RWPE2 (cell line): ENCODE measurements at regions not wholly inside any gene's neighbourhood (a gene's known extent, or its start where the extent isn't known, plus 50 kb on each side); places are given as distances from the start of the nearest gene placed in this dataset.

Source experiments
- ATAC-seq: fragments of 200-7000 bp; cut with Tn5 transposase; 3 replicates; pipeline ENCODE4 v1.9.1; 2021; ENCODE audit warnings: low read depth
- DNase-seq: peaks from one replicate; pipeline ENCODE4 v3.0.0-alpha.2; 2020; ENCODE audit warnings: low spot score
- H3K27ac ChIP-seq: fragments of 450-650 bp; 2 replicates; pipeline ENCODE4 v1.5.1; 2017; ENCODE audit warnings: mild to moderate bottlenecking; ENCODE audit not compliant: poor library complexity, severe bottlenecking
- H3K27me3 ChIP-seq: fragments of 250-450 bp; sonication (Bioruptor Pico); 2 replicates; pipeline ENCODE4 v1.5.1; 2021; ENCODE audit warnings: mild to moderate bottlenecking, moderate library complexity; ENCODE audit not compliant: insufficient read depth, poor library complexity, severe bottlenecking
- H3K36me3 ChIP-seq: fragments of 250-450 bp; sonication (Bioruptor Pico); 2 replicates; pipeline ENCODE4 v1.5.1; 2020; ENCODE audit warnings: low read depth, mild to moderate bottlenecking, moderate library complexity
- H3K4me1 ChIP-seq: fragments of 250-450 bp; sonication (Bioruptor Pico); 2 replicates; pipeline ENCODE4 v1.5.1; 2021; ENCODE audit warnings: mild to moderate bottlenecking, moderate library complexity; ENCODE audit not compliant: insufficient read depth, poor library complexity, severe bottlenecking
- H3K4me3 ChIP-seq: fragments of 250-450 bp; sonication (Bioruptor Pico); 2 replicates; pipeline ENCODE4 v1.5.1; 2021; ENCODE audit warnings: mild to moderate bottlenecking, moderate library complexity; ENCODE audit not compliant: severe bottlenecking
- H3K9me3 ChIP-seq: fragments of 250-450 bp; sonication (Bioruptor Pico); 2 replicates; pipeline ENCODE4 v1.5.1; 2021; ENCODE audit warnings: mild to moderate bottlenecking, moderate library complexity; ENCODE audit not compliant: severe bottlenecking
- CTCF ChIP-seq: fragments of 450-650 bp; IDR thresholded peaks from one replicate; pipeline ENCODE4 v1.5.1; 2017; ENCODE audit warnings: mild to moderate bottlenecking, moderate library complexity; ENCODE audit not compliant: poor library complexity, severe bottlenecking

- Histone ChIP-seq H3K27ac (no peak overlapping the region), H3K27me3 (no peaks in the 10 kb centered on the region), H3K36me3 (no peaks in the 10 kb centered on the region), H3K9me3 (no peaks in the 10 kb centered on the region), H3K4me3 (no peak overlapping the region), H3K4me1 (no peaks in the 10 kb centered on the region)
- DNase-seq = no peak
- no peak for TF ChIP-seq CTCF
- ATAC-seq = no peak
Measured at GRCh38 chr13:107375701-107376340, 807.9 kb upstream of the ARGLU1 start.

GRCh38 chr13:107374038-107374437 lies 806.1 kb upstream of the ARGLU1 start:
- Histone ChIP-seq H3K4me3 (no peak overlapping the region), H3K36me3 (no peaks in the 10 kb centered on the region), H3K9me3 (no peaks in the 10 kb centered on the region), H3K27me3 (no peaks in the 10 kb centered on the region), H3K27ac (no peak overlapping the region), H3K4me1 (no peaks in the 10 kb centered on the region)
- ATAC-seq (no peak), DNase-seq (no peak)
- no peak for TF ChIP-seq CTCF

- DNase-seq (no peak), ATAC-seq (0 out of 3 replicates have a peak, but pooled peaks have one; percentile 21)
- no peak overlapping the region for H3K4me3 ChIP-seq
- H3K27me3 ChIP-seq = no peaks in the 10 kb centered on the region
- H3K9me3 ChIP-seq = no peaks in the 10 kb centered on the region
- no peaks in the 10 kb centered on the region for H3K4me1 ChIP-seq
- H3K27ac ChIP-seq = no peak overlapping the region
- peak; percentile 46 for TF ChIP-seq CTCF
- H3K36me3 ChIP-seq = no peaks in the 10 kb centered on the region
Measured at GRCh38 chr13:107373551-107373950, 805.6 kb upstream of the ARGLU1 start.

- no peaks in the 10 kb centered on the region for H3K9me3 ChIP-seq
- TF ChIP-seq CTCF = no peak
- no peaks in the 10 kb centered on the region for H3K36me3 ChIP-seq
- no peaks in the 10 kb centered on the region for H3K27me3 ChIP-seq
- ATAC-seq (0 out of 3 replicates have a peak, but pooled peaks have one; percentile 57), DNase-seq (no peak)
- H3K4me3 ChIP-seq = no peak overlapping the region
- H3K27ac ChIP-seq = no peak overlapping the region
- H3K4me1 ChIP-seq = no peaks in the 10 kb centered on the region
Measured at GRCh38 chr13:107370015-107370785, 802.3 kb upstream of the ARGLU1 start.

GRCh38 chr13:107367258-107367657 lies 799.3 kb upstream of the ARGLU1 start:
- no peaks in the 10 kb centered on the region for H3K27me3 ChIP-seq
- H3K27ac ChIP-seq = no peak overlapping the region
- H3K36me3 ChIP-seq = no peaks in the 10 kb centered on the region
- H3K4me3 ChIP-seq = no peak overlapping the region
- ATAC-seq = no peak
- no peak for DNase-seq
- H3K9me3 ChIP-seq = no peaks in the 10 kb centered on the region
- H3K4me1 ChIP-seq = no peaks in the 10 kb centered on the region
- no peak for TF ChIP-seq CTCF
